Tibial nerve (tissue), 4 donors: ENCODE measurements at regions not wholly inside any gene's neighbourhood (a gene's known extent, or its start where the extent isn't known, plus 50 kb on each side); places are given as distances from the start of the nearest gene placed in this dataset.
A peak's percentile ranks its signal among the peaks of the same experiment; 100 is the strongest.

Experiments used
- DNase-seq, 2 donors: peaks; one replicate each; pipeline ENCODE4 v3.0.0-alpha.2; 2019; ENCODE audit warnings: low spot score in 2 of 2
- H3K27ac ChIP-seq, 4 donors: fragments of 200-600 bp; sonication (generic) in 3 of 4; one replicate each; pipeline ENCODE4 v1.5.1; 2017 to 2019; ENCODE audit warnings: mild to moderate bottlenecking in 1 of 4
- H3K27me3 ChIP-seq, 2 donors: fragments of 200-600 bp; sonication (generic) in 1 of 2; one replicate each; pipeline versions ENCODE4 v1.5.1 to v1.6.0; 2017 to 2019
- H3K36me3 ChIP-seq, 3 donors: fragments of 200-600 bp; sonication (generic); one replicate each; pipeline ENCODE4 v1.5.1; 2018 to 2019
- H3K4me1 ChIP-seq, 4 donors: fragments of 200-600 bp; sonication (generic) in 3 of 4; one replicate each; pipeline ENCODE4 v1.5.1; 2017 to 2019
- H3K4me3 ChIP-seq, 4 donors: fragments of 200-600 bp; sonication (generic) in 3 of 4; one replicate each; pipeline ENCODE4 v1.5.1; 2017 to 2019; ENCODE audit warnings: mild to moderate bottlenecking in 1 of 4, moderate library complexity in 1 of 4
- H3K9me3 ChIP-seq, 4 donors: fragments of 200-600 bp; sonication (generic) in 3 of 4; one replicate each; pipeline ENCODE4 v1.5.1; 2017 to 2019
- CTCF ChIP-seq, 5 experiments: fragments of 200-600 bp in 3 of 5; fragments of 450-650 bp in 2 of 5; sonication (generic) in 3 of 5; IDR thresholded peaks; one replicate each; pipeline ENCODE4 v1.5.1; 2016 to 2019; ENCODE audit warnings: antibody characterized with exemption in 5 of 5, mild to moderate bottlenecking in 3 of 5, moderate library complexity in 2 of 5
- EP300 ChIP-seq, 2 donors: sonication (generic); formaldehyde crosslinking; IDR thresholded peaks; one replicate each; pipeline ENCODE4 v1.6.1; 2017; ENCODE audit warnings: antibody characterized with exemption in 2 of 2, mild to moderate bottlenecking in 1 of 2
- POLR2A ChIP-seq, 2 donors: fragments of 450-650 bp; IDR thresholded peaks; one replicate each; pipeline ENCODE4 v1.6.1; 2017; ENCODE audit warnings: antibody characterized with exemption in 2 of 2, mild to moderate bottlenecking in 2 of 2, moderate library complexity in 2 of 2
- WGBS, 2 donors: methylation state at CpG; one replicate each; pipeline ENCODE4 v1.1.5; 2018; 5-methylcytosine and 5-hydroxymethylcytosine counted together

- no peak for DNase-seq
- no peak for TF ChIP-seq EP300 (IDR thresholded peaks at IDR 0.05)
- no peak for TF ChIP-seq CTCF (IDR thresholded peaks at IDR 0.05)
- TF ChIP-seq POLR2A (IDR thresholded peaks at IDR 0.05), result no peak
- H3K36me3 ChIP-seq, result no peaks in the 10 kb centered on the region
- WGBS, 2 donors, result 42 to 53% methylated on average over 3 of the region's 3 CpGs
- no peaks in the 10 kb centered on the region for H3K27me3 ChIP-seq
- no peaks in the 10 kb centered on the region for H3K9me3 ChIP-seq
- peaks cover 0 to 67% (median 21%) of the 10 kb centered on the region in 4 donors for H3K4me1 ChIP-seq
- peak overlapping the region in 2 of 4 donors; percentile 13 to 38 for H3K27ac ChIP-seq
- no peak overlapping the region for H3K4me3 ChIP-seq
Measured at GRCh38 chr3:159848348-159849118, 140.1 kb upstream of the IL12A start.

- WGBS, 2 donors, result 58% methylated on average over 4 of the region's 4 CpGs
- TF ChIP-seq CTCF (IDR thresholded peaks at IDR 0.05), result no peak
- DNase-seq, result no peak
- H3K36me3 ChIP-seq, result no peaks in the 10 kb centered on the region
- peaks cover 0 to 64% (median 23%) of the 10 kb centered on the region in 4 donors for H3K4me1 ChIP-seq
- H3K9me3 ChIP-seq, result no peaks in the 10 kb centered on the region
- H3K27ac ChIP-seq, result peak overlapping the region in 2 of 4 donors; percentile 87 to 93
- no peak overlapping the region for H3K4me3 ChIP-seq
- no peaks in the 10 kb centered on the region for H3K27me3 ChIP-seq
Measured at GRCh38 chr3:159850481-159850880, 138.2 kb upstream of the IL12A start.

GRCh38 chr3:159852266-159852665 is 136.4 kb upstream of the IL12A start:
- Histone ChIP-seq H3K9me3 (no peaks in the 10 kb centered on the region), H3K4me1 (peaks cover 0 to 63% (median 17%) of the 10 kb centered on the region in 4 donors), H3K27me3 (no peaks in the 10 kb centered on the region), H3K36me3 (no peaks in the 10 kb centered on the region), H3K27ac (peak overlapping the region in 3 of 4 donors; percentile 62 to 93 (median 87)), H3K4me3 (no peak overlapping the region)
- no peak for DNase-seq
- TF ChIP-seq EP300 (IDR thresholded peaks at IDR 0.05) (no peak), POLR2A (IDR thresholded peaks at IDR 0.05) (no peak), CTCF (IDR thresholded peaks at IDR 0.05) (no peak)
- 22 to 26% methylated on average over 2 of the region's 2 CpGs for WGBS, 2 donors

- no peaks in the 10 kb centered on the region for H3K9me3 ChIP-seq
- no peak for TF ChIP-seq CTCF (IDR thresholded peaks at IDR 0.05)
- TF ChIP-seq EP300 (IDR thresholded peaks at IDR 0.05), result no peak
- peak in 1 of 2 donors; percentile 29 for TF ChIP-seq POLR2A (IDR thresholded peaks at IDR 0.05)
- DNase-seq, result peak in 1 of 2 donors; percentile 25
- H3K27ac ChIP-seq, result peak overlapping the region; percentile 19 to 93 (median 74)
- no peaks in the 10 kb centered on the region for H3K36me3 ChIP-seq
- H3K4me1 ChIP-seq, result peaks cover 0 to 57% (median 17%) of the 10 kb centered on the region in 4 donors
- no peaks in the 10 kb centered on the region for H3K27me3 ChIP-seq
- 10 to 16% methylated on average over 11 of the region's 11 CpGs for WGBS, 2 donors
- H3K4me3 ChIP-seq, result peak overlapping the region in 2 of 4 donors; percentile 14 to 37
Measured at GRCh38 chr3:159852821-159853505, 135.7 kb upstream of the IL12A start.

GRCh38 chr3:159853506-159853864 is 135.2 kb upstream of the IL12A start:
- Histone ChIP-seq H3K9me3 (no peaks in the 10 kb centered on the region), H3K4me1 (peaks cover 0 to 55% (median 17%) of the 10 kb centered on the region in 4 donors), H3K4me3 (peak overlapping the region in 1 of 4 donors; percentile 37), H3K27me3 (no peaks in the 10 kb centered on the region), H3K27ac (peak overlapping the region in 3 of 4 donors; percentile 19 to 93 (median 87)), H3K36me3 (no peaks in the 10 kb centered on the region)
- DNase-seq, result no peak
- TF ChIP-seq CTCF (IDR thresholded peaks at IDR 0.05) (no peak), POLR2A (IDR thresholded peaks at IDR 0.05) (no peak), EP300 (IDR thresholded peaks at IDR 0.05) (no peak)
